ENCODE measurements at regions not wholly inside any gene's neighbourhood (a gene's known extent, or its start where the extent isn't known, plus 50 kb on each side); places are given as distances from the start of the nearest gene placed in this dataset.

GRCh38 chr15:25072857-25073476 is 118.2 kb downstream of the SNRPN start:
- no peak for DNase-seq (ENCODE audit: extremely low read depth, insufficient read length)
- H3K36me3 ChIP-seq (ENCODE audit: control insufficient read depth, insufficient read depth, low read length) = peaks cover 11% of the 10 kb centered on the region
- H3K4me3 ChIP-seq (replicated peaks; ENCODE audit: low read depth, low read length) = no peak overlapping the region
- no peak for TF ChIP-seq CTCF (IDR thresholded peaks at IDR 0.05; ENCODE audit: insufficient read depth, low read length, poor library complexity, severe bottlenecking)
- no peaks in the 10 kb centered on the region for H3K27me3 ChIP-seq (replicated peaks; ENCODE audit: control insufficient read depth, insufficient read depth, low read length)

GRCh38 chr15:25087137-25087536 is 132.3 kb downstream of the SNRPN start:
- TF ChIP-seq CTCF (IDR thresholded peaks at IDR 0.05; ENCODE audit: insufficient read depth, low read length, poor library complexity, severe bottlenecking) = no peak
- Histone ChIP-seq H3K36me3 (ENCODE audit: control insufficient read depth, insufficient read depth, low read length) (peaks cover 6% of the 10 kb centered on the region), H3K27me3 (replicated peaks; ENCODE audit: control insufficient read depth, insufficient read depth, low read length) (no peaks in the 10 kb centered on the region), H3K4me3 (replicated peaks; ENCODE audit: low read depth, low read length) (no peak overlapping the region)
- no peak for DNase-seq (ENCODE audit: extremely low read depth, insufficient read length)

- H3K4me3 ChIP-seq (replicated peaks; ENCODE audit: low read depth, low read length) = no peak overlapping the region
- peaks cover 6% of the 10 kb centered on the region for H3K36me3 ChIP-seq (ENCODE audit: control insufficient read depth, insufficient read depth, low read length)
- no peaks in the 10 kb centered on the region for H3K27me3 ChIP-seq (replicated peaks; ENCODE audit: control insufficient read depth, insufficient read depth, low read length)
- TF ChIP-seq CTCF (IDR thresholded peaks at IDR 0.05; ENCODE audit: insufficient read depth, low read length, poor library complexity, severe bottlenecking) = no peak
- DNase-seq (ENCODE audit: extremely low read depth, insufficient read length) = no peak
Measured at GRCh38 chr15:25088261-25088790, 133.5 kb downstream of the SNRPN start.

- no peak for DNase-seq (ENCODE audit: extremely low read depth, insufficient read length)
- no peak for TF ChIP-seq CTCF (IDR thresholded peaks at IDR 0.05; ENCODE audit: insufficient read depth, low read length, poor library complexity, severe bottlenecking)
- H3K27me3 ChIP-seq (replicated peaks; ENCODE audit: control insufficient read depth, insufficient read depth, low read length) = no peaks in the 10 kb centered on the region
- no peak overlapping the region for H3K4me3 ChIP-seq (replicated peaks; ENCODE audit: low read depth, low read length)
- H3K36me3 ChIP-seq (ENCODE audit: control insufficient read depth, insufficient read depth, low read length) = peaks cover 10% of the 10 kb centered on the region
Measured at GRCh38 chr15:25089577-25089976, 134.8 kb downstream of the SNRPN start.

GRCh38 chr15:25090073-25090733 is 135.4 kb downstream of the SNRPN start:
- H3K27me3 ChIP-seq (replicated peaks; ENCODE audit: control insufficient read depth, insufficient read depth, low read length) = no peaks in the 10 kb centered on the region
- DNase-seq (ENCODE audit: extremely low read depth, insufficient read length) = no peak
- no peak for TF ChIP-seq CTCF (IDR thresholded peaks at IDR 0.05; ENCODE audit: insufficient read depth, low read length, poor library complexity, severe bottlenecking)
- no peak overlapping the region for H3K4me3 ChIP-seq (replicated peaks; ENCODE audit: low read depth, low read length)
- peaks cover 10% of the 10 kb centered on the region for H3K36me3 ChIP-seq (ENCODE audit: control insufficient read depth, insufficient read depth, low read length)

All from GM06990 (cell line).